T-helper 9 cell (primary cell): ENCODE measurements at regions not wholly inside any gene's neighbourhood (a gene's known extent, or its start where the extent isn't known, plus 50 kb on each side); places are given as distances from the start of the nearest gene placed in this dataset.
"Not testable (repeated sequence)": the region's sequence is repeated elsewhere in the genome, so short reads cannot be mapped to it uniquely, and the experiment has no call there.

Source experiments
- DNase-seq: peaks from one replicate; pipeline ENCODE4 v3.0.0-alpha.2; 2020

- DNase-seq = not testable (repeated sequence)
Observed at GRCh38 chr4:188678691-188679090, 539.5 kb downstream of the TRIML1 start.

GRCh38 chr4:188680004-188680666 lies 540.9 kb downstream of the TRIML1 start:
- no peak for DNase-seq

- DNase-seq = no peak
Observed at GRCh38 chr4:188680667-188681063, 541.4 kb downstream of the TRIML1 start.

- DNase-seq = no peak
Observed at GRCh38 chr4:188682321-188682720, 543.1 kb downstream of the TRIML1 start.

DNA sequence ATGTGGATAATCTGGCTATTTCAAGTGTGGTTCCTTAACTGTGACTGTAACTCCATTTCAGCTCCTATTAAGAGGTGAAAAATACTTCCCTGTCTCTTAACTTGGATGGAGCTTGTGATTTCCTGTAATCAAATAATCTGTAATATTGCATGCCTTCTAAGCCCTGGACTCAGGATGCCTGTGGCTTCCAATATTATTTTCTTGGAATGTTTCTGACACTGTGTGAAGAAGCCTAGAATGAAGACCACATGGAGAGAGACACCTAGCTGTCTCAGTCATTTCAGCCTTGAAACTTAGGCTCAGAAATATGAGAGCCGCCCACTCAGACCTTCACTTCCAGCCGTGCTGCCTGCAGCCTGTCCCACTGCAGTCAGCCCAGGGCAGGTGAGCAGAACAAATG lies 544.3 kb downstream of the TRIML1 start:
- no peak for DNase-seq

DNA sequence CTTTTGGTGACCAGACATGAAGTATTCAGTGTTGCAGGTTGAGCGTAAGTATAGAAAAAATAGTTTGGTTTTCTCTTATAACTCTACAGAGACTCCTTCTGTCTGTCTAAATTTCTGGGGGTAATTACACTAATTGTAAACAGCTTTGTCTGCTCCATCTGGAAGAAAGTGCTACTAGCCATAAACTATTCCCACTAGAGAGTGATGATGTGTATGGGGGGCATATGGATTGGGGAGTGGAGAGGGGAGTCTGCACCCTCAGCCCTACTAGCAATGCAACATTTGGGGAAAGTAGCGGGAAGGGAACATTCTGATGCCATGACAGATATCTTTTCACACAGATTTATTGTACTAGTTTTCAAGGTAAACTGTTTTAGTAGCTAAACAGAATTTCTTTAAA lies 549.7 kb downstream of the TRIML1 start:
- DNase-seq = no peak

- DNase-seq = no peak
Observed at GRCh38 chr4:188691811-188692210, 552.6 kb downstream of the TRIML1 start.

GRCh38 chr4:188695261-188695660 lies 556.0 kb downstream of the TRIML1 start:
- DNase-seq = no peak

- DNase-seq = no peak
Observed at GRCh38 chr4:188697243-188697642, 558.0 kb downstream of the TRIML1 start.

- DNase-seq = no peak
Observed at GRCh38 chr4:188701952-188702351, 562.7 kb downstream of the TRIML1 start.

GRCh38 chr4:188704288-188704687 lies 565.0 kb downstream of the TRIML1 start:
- DNase-seq = no peak

DNA sequence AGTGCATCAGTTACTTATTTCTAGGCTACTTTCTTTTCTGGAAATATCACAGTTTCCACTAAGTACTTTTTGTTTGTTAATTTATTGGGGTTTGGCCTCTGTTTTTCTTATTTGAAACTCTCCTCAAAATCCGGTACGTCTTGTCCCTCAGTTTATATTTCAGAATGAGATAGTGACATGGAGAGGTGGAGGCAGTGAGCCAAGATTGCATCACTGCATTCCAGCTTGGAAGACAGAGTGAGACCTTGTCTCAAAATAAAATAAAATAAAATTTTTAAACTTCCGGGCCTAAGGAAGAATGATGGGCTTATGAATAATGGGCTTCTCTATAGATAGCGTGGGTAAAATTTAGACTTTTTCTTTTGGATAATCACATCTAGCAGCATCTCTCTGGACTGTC lies 567.8 kb downstream of the TRIML1 start:
- no peak for DNase-seq

- no peak for DNase-seq
Observed at GRCh38 chr4:188714501-188714900, 575.3 kb downstream of the TRIML1 start.

DNA sequence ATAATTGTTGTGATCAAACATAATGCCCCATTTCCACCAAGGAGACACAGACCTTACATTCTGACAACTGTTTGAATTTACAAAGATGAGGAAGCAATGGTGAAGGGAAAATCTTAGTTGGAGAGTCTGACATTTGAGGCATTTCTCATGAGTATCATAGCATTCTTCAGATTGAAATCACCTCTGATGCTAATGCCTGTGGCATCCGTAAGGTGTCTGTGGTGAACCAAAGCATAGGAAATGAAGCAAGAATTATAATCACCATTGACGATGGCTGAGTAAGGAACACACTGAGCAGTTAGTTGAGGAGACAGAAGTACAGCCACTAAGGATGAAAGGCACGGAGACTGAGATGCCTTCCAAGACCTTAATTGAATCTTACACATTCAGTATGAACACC lies 575.7 kb downstream of the TRIML1 start:
- DNase-seq = no peak

DNA sequence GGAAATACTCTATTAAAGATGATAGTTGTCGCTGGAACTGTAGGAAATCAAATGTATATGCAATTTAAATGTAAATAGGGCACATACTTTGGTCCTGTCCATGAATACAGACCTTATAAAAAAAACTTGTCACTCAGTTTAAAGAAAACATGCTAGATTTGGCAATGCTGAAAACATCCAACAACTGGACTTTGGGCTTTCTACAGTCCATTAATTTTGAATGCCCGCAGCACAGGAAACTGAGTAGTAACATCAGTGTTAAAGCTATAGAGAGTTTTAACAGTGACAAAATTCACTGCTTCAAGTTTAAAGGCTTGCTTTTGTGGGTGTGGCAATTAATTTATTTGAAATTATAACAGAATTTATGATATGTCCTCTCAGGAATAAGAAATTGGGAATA lies 578.4 kb downstream of the TRIML1 start:
- DNase-seq = no peak

GRCh38 chr4:188719794-188720193 lies 580.6 kb downstream of the TRIML1 start:
- DNase-seq = no peak

GRCh38 chr4:188722911-188723310 lies 583.7 kb downstream of the TRIML1 start:
- DNase-seq = no peak

DNA sequence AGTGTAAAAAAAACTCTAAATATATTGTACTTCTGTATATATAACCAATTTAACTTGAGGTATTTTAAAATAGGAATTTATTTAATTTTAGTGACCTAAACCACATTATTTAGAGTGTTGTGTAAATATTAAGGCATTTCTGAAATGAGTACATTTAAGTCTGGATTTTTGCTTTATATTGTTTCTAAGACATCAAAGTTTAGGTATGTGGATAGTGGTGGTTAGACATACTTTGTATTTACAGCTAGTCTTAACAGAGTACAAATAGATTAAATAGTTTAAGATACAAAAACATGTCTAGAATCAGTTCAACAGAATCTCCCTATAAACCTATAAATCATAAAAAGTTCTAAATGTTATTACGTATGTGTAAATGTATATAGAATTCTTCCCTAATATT lies 588.5 kb downstream of the TRIML1 start:
- DNase-seq = no peak

DNA sequence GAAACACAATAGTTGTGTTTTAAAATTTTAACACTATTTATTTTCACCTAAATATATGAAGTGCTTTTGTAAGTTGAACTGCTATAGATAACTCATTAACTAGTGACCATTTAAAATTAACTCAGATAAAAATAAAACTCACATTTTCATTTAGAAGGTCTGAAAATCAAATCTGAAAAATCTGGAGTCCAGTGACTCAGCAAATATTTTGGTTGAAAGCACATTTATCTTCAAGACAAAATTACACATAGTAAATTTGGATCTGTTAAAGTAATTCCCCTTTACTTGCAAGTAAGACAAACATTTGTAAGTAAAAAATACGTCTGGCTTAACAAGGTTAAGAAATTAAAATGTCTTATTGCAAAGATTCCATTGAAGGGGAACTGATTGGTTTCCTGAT lies 589.1 kb downstream of the TRIML1 start:
- no peak for DNase-seq

GRCh38 chr4:188732131-188732530 lies 592.9 kb downstream of the TRIML1 start:
- DNase-seq = no peak

GRCh38 chr4:188735082-188735481 lies 595.8 kb downstream of the TRIML1 start:
- no peak for DNase-seq

DNA sequence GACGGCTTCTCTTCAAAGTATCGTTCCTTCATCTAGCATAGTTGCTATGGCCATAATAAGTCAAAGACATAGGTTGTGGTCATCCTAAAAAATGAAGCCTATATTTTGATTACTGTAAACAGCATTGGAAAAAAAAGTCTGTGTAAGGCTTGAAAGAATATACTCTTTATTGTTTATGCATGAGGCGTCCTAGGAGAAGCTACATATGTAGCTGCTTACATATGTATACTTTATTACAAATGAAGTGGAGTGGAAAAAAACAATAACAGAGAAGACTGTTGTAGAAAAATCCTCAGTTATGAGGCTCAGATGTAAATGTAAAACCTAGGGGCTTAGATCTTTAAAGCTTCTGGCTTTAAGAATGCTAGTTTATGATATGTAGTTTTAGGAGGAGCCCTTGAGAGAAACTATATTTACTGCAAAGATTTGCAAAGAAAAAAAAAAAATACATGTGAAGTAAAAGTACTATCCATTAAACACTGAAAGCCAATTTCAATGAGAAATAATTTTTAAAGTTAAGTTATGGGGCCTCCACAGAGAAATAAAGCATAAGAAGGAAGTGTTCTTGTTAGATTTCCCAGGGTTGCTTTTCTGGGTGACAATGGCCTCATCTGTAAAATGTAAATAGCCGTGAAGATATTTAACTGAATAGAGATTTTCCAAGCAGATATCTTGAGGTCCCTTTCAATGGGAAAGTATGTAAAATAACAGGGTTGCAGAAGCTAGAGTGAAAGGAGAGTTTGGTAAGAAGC lies 598.2 kb downstream of the TRIML1 start:
- no peak for DNase-seq

DNA sequence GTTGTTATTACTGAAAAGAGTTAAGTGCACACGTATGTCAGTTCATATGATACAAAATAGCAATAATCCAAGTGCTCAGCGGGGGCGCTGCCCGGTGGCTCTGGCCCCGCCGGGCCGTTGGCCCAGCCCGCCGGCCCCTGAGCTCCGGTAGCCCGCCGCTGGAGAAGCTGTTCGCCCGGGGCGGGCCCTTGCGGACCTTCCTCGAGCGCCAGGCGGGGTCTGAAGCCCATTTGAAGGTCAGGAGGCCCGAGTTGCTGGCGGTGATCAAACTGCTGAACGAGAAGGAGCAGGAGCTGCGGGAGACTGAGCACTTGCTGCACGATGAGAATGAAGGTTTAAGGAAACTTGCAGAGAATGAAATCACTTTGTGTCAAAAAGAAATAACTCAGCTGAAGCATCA lies 599.0 kb downstream of the TRIML1 start:
- DNase-seq = not testable (repeated sequence)

GRCh38 chr4:188740172-188740571 lies 600.9 kb downstream of the TRIML1 start:
- not testable (repeated sequence) for DNase-seq

- DNase-seq = not testable (repeated sequence)
Observed at GRCh38 chr4:188740791-188741190, 601.5 kb downstream of the TRIML1 start.
